Prostate gland (tissue), 2 donors: ENCODE measurements at regions not wholly inside any gene's neighbourhood (a gene's known extent, or its start where the extent isn't known, plus 50 kb on each side); places are given as distances from the start of the nearest gene placed in this dataset.

Experiments used
- DNase-seq: peaks from one replicate; pipeline ENCODE4 v3.0.0-alpha.2; 2019; ENCODE audit warnings: low spot score
- H3K27ac ChIP-seq, 2 donors: fragments of 200-600 bp; sonication (generic); 2 replicates each; pipeline ENCODE4 v1.5.1; 2017 to 2019
- H3K27me3 ChIP-seq: fragments of 200-600 bp; sonication (generic); replicated peaks from 2 replicates; pipeline ENCODE4 v1.5.1; 2019; ENCODE audit not compliant: insufficient read depth
- H3K36me3 ChIP-seq, 2 donors: fragments of 200-600 bp; sonication (generic); 1 replicate in 1 of 2; 2 replicates in 1 of 2; pipeline versions ENCODE4 v1.5.1 to v1.8.1; 2017 to 2019
- H3K4me1 ChIP-seq: fragments of 200-600 bp; sonication (generic); replicated peaks from 2 replicates; pipeline ENCODE4 v1.5.1; 2019
- H3K4me3 ChIP-seq, 2 donors: fragments of 200-600 bp; sonication (generic); 2 replicates each; pipeline ENCODE4 v1.5.1; 2017 to 2019
- H3K9me3 ChIP-seq: fragments of 200-600 bp; sonication (generic); 2 replicates; pipeline ENCODE4 v1.5.1; 2017
- CTCF ChIP-seq, 4 experiments: fragments of 200-600 bp in 2 of 4; fragments of 450-650 bp in 2 of 4; sonication (generic) in 2 of 4; IDR thresholded peaks; 1 replicate in 3 of 4; 2 replicates in 1 of 4; pipeline ENCODE4 v1.5.1; 2016 to 2019; ENCODE audit warnings: antibody characterized with exemption in 4 of 4, mild to moderate bottlenecking in 2 of 4, moderate library complexity in 2 of 4
- POLR2A ChIP-seq: fragments of 450-650 bp; IDR thresholded peaks from one replicate; pipeline ENCODE4 v1.6.1; 2016; ENCODE audit warnings: antibody characterized with exemption, mild to moderate bottlenecking
- POLR2AphosphoS5 ChIP-seq: sonication (generic); formaldehyde crosslinking; IDR thresholded peaks from one replicate; pipeline ENCODE4 v1.6.1; 2017; ENCODE audit warnings: antibody characterized with exemption
- WGBS: methylation state at CpG from one replicate; pipeline ENCODE4 v1.1.5; 2018; 5-methylcytosine and 5-hydroxymethylcytosine counted together
- intact Hi-C: fragments of 100-400 bp; cut with DNase I; formaldehyde crosslinking; loops from one replicate; pipeline ENCODE4 v1.14.2; 2022
- small RNA-seq, 2 donors: library from RNA; depleted of rRNA; stranded (forward); fragments of <200 nt; gene quantifications; one replicate each; pipeline ENCODE3, GENCODE V24; 2016

- no peaks in the 10 kb centered on the region for H3K36me3 ChIP-seq
- intact Hi-C loops = loop anchor here (5.0 kb wide), 1 partner anchor 88 kb away; no protein-coding TSS in a partner anchor
- DNase-seq = no peak
- 77% methylated on average over 1 of the region's 1 CpG for WGBS
- H3K27me3 ChIP-seq = no peaks in the 10 kb centered on the region
- H3K4me3 ChIP-seq = no peak overlapping the region
- no peaks in the 10 kb centered on the region for H3K9me3 ChIP-seq
- no peaks in the 10 kb centered on the region for H3K4me1 ChIP-seq
- TF ChIP-seq POLR2AphosphoS5 (no peak), POLR2A (no peak), CTCF (IDR thresholded peaks at IDR 0.05) (no peak)
- no peak overlapping the region for H3K27ac ChIP-seq
These were observed 119.7 kb downstream of the GDAP2 start for GRCh38 chr1:117809764-117810163.

DNA sequence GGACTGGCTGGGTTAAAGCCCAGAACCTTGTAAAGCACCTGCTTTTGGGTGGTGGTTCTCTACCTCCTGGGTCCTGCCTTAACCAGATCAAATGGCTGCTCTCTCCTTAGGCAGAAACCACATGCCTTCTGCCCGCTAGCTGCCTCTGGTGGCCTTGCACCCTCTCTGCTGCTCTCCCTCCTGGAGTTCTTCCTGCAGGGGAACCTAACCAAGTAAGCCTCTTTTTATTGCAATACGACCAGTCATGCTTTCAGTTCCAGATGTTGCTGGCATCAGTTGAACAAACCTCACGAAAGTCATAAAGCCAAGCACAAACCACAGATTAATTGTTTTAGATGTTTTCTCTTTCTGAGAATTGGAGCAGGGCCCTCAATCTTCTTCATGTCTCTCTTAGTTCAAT lies 118.9 kb downstream of the GDAP2 start:
- H3K27me3 ChIP-seq = no peaks in the 10 kb centered on the region
- H3K4me1 ChIP-seq = no peaks in the 10 kb centered on the region
- H3K27ac ChIP-seq = no peak overlapping the region
- H3K36me3 ChIP-seq = no peaks in the 10 kb centered on the region
- TF ChIP-seq CTCF (IDR thresholded peaks at IDR 0.05) (no peak), POLR2AphosphoS5 (no peak), POLR2A (no peak)
- no peak for DNase-seq
- no peaks in the 10 kb centered on the region for H3K9me3 ChIP-seq
- 61% methylated on average over 3 of the region's 3 CpGs for WGBS
- H3K4me3 ChIP-seq = no peak overlapping the region
- intact Hi-C loops = loop anchor here (5.0 kb wide), 1 partner anchor 87 kb away; no protein-coding TSS in a partner anchor

DNA sequence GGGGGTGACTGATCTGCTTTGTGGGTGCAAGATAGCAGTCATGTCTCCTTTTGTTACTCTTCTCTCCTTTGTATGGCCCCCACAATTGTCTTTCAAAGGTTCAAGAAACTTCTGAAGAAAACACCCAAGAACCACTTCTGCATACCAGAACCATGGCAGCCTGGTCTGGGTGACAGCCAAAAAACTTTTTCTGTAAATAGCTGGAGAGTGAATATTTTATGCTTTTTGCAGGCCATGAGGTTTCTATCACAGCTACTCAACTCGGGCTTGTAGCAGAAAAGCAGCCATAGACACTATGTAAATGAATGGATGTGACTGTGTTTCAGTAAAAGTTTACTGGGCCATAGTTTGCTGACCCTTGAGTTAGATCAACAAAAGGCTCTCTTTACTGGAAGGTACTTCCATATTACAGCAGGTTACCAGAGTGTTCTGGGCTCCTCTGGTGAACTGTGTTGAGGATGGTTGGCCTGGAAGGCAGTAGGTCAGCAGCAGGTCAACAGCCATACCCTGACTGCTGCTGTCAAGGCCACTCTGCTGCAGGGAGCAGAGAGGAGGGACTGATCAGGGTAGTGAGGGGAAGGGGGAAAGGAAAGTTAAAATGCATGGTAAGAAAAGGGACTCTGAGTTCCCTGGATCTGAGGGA lies 116.4 kb downstream of the GDAP2 start:
- TF ChIP-seq CTCF (IDR thresholded peaks at IDR 0.05) (no peak), POLR2A (no peak), POLR2AphosphoS5 (no peak)
- Histone ChIP-seq H3K4me3 (no peak overlapping the region), H3K4me1 (no peaks in the 10 kb centered on the region), H3K36me3 (no peaks in the 10 kb centered on the region), H3K27me3 (no peaks in the 10 kb centered on the region), H3K27ac (no peak overlapping the region), H3K9me3 (no peaks in the 10 kb centered on the region)
- 21% methylated on average over 1 of the region's 1 CpG for WGBS
- intact Hi-C loops = loop anchor here (5.0 kb wide), 1 partner anchor 84 kb away; no protein-coding TSS in a partner anchor
- DNase-seq = no peak

Small RNA genes in the stretch of these regions (small RNA-seq; reads per million reads assigned to genes)
- gene AL390877.1 (0 reads per million in 2 donors), gene RF00561 (0 reads per million in 2 donors)
